ENCODE measurements at regions not wholly inside any gene's neighbourhood (a gene's known extent, or its start where the extent isn't known, plus 50 kb on each side); places are given as distances from the start of the nearest gene placed in this dataset.
"Not testable (repeated sequence)": the region's sequence is repeated elsewhere in the genome, so short reads cannot be mapped to it uniquely, and the experiment has no call there.

- TF ChIP-seq POLR2A (IDR thresholded peaks at IDR 0.05; ENCODE audit: low read length); GATA1 (IDR thresholded peaks at IDR 0.05; ENCODE audit: low read depth, low read length): not testable (repeated sequence)
Observed at GRCh38 chr9:42379602-42380001, 196.1 kb downstream of the SPATA31A6 start.

Measured in erythroblast (primary cell).